ENCODE measurements at regions not wholly inside any gene's neighbourhood (a gene's known extent, or its start where the extent isn't known, plus 50 kb on each side); places are given as distances from the start of the nearest gene placed in this dataset.

GRCh38 chr2:55807900-55808299 lies 114.3 kb upstream of the PNPT1 start:
- no peak for TF ChIP-seq CTCF (IDR thresholded peaks at IDR 0.05; ENCODE audit: low read length)
- no peak for TF ChIP-seq EZH2 (optimal IDR thresholded peaks at IDR 0.05; ENCODE audit: low read depth, low read length)

All from MM.1S (cell line).